ENCODE measurements at regions not wholly inside any gene's neighbourhood (a gene's known extent, or its start where the extent isn't known, plus 50 kb on each side); places are given as distances from the start of the nearest gene placed in this dataset.

GRCh38 chr20:6884114-6884513, 116.6 kb downstream of the BMP2 start:
- no peak for DNase-seq (ENCODE audit: low read depth)

- DNase-seq (ENCODE audit: low read depth): no peak
These were observed 118.7 kb downstream of the BMP2 start for GRCh38 chr20:6886065-6886729.

GRCh38 chr20:6887966-6888365, 120.5 kb downstream of the BMP2 start:
- DNase-seq (ENCODE audit: low read depth): no peak

- no peak for DNase-seq (ENCODE audit: low read depth)
These were observed 121.4 kb downstream of the BMP2 start for GRCh38 chr20:6888736-6889395.

- DNase-seq (ENCODE audit: low read depth): no peak
These were observed 125.2 kb downstream of the BMP2 start for GRCh38 chr20:6892724-6893123.

- no peak for DNase-seq (ENCODE audit: low read depth)
These were observed 131.4 kb downstream of the BMP2 start for GRCh38 chr20:6898928-6899327.

GRCh38 chr20:6906871-6907270, 139.4 kb downstream of the BMP2 start:
- DNase-seq (ENCODE audit: low read depth): no peak

GRCh38 chr20:6908673-6909072, 141.2 kb downstream of the BMP2 start:
- DNase-seq (ENCODE audit: low read depth): no peak

- DNase-seq (ENCODE audit: low read depth): no peak
These were observed 142.1 kb downstream of the BMP2 start for GRCh38 chr20:6909608-6910007.

- DNase-seq (ENCODE audit: low read depth): no peak
These were observed 147.5 kb downstream of the BMP2 start for GRCh38 chr20:6914986-6915385.

- DNase-seq (ENCODE audit: low read depth): no peak
These were observed 149.5 kb downstream of the BMP2 start for GRCh38 chr20:6916938-6917337.

GRCh38 chr20:6919792-6920468, 152.4 kb downstream of the BMP2 start:
- peak; percentile 12 for DNase-seq (ENCODE audit: low read depth)

GRCh38 chr20:6920991-6921613, 153.6 kb downstream of the BMP2 start:
- no peak for DNase-seq (ENCODE audit: low read depth)

GRCh38 chr20:6921717-6922386, 154.4 kb downstream of the BMP2 start:
- no peak for DNase-seq (ENCODE audit: low read depth)

- DNase-seq (ENCODE audit: low read depth): no peak
These were observed 157.2 kb downstream of the BMP2 start for GRCh38 chr20:6924681-6925080.

- DNase-seq (ENCODE audit: low read depth): no peak
These were observed 158.3 kb downstream of the BMP2 start for GRCh38 chr20:6925744-6926278.

- DNase-seq (ENCODE audit: low read depth): no peak
These were observed 172.6 kb downstream of the BMP2 start for GRCh38 chr20:6940048-6940447.

- DNase-seq (ENCODE audit: low read depth): no peak
These were observed 173.4 kb downstream of the BMP2 start for GRCh38 chr20:6940876-6941275.

GRCh38 chr20:6941571-6941970, 174.1 kb downstream of the BMP2 start:
- no peak for DNase-seq (ENCODE audit: low read depth)

GRCh38 chr20:6942266-6942665, 174.8 kb downstream of the BMP2 start:
- no peak for DNase-seq (ENCODE audit: low read depth)

GRCh38 chr20:6944292-6944691, 176.8 kb downstream of the BMP2 start:
- no peak for DNase-seq (ENCODE audit: low read depth)
